ENCODE measurements at regions not wholly inside any gene's neighbourhood (a gene's known extent, or its start where the extent isn't known, plus 50 kb on each side); places are given as distances from the start of the nearest gene placed in this dataset.

DNA sequence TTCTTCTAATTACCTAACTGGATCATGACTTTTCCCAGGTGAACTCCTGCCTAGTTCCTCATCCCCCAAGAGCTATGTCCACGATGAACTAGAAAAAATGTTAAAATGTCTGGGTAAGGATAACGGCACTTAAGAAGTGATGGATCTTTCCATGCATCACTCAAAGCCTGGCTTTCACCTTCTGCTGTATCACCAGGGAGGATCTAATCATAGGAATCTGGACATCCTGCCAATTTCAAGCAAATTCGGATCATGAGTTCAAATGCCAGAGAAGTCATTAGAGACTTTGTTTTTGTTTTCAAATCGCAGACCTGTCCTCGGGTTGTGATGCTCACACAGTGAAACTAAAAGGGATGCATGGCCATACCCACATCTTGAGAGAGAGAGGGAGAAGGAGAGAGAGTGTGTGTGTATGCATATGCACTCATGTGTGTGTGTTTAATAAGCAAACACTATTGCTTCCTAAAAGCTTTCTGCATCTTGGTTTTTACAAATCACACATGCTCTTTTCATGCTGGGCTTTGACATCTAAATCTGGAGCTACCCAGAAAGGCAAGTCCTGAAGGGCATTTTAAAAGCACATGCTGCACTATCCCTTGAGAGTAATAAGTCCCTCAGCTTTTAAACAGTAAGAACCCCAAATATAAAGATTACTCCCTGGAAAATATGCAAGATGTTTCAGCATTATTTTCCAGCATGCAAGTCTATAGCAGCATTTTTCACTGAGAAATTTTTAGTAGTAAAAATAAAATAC, 524.6 kb upstream of the NOX3 start:
- Histone ChIP-seq H3K4me3 (ENCODE audit: low read length in 2 of 2) (no peak overlapping the region), H3K27me3 (ENCODE audit: control insufficient read depth in 2 of 2, insufficient read depth in 1 of 2, low read length in 1 of 2) (no peaks in the 10 kb centered on the region), H3K27ac (ENCODE audit: low read depth in 1 of 2, low read length in 1 of 2) (no peak overlapping the region), H3K9me3 (ENCODE audit: control insufficient read depth in 2 of 2, insufficient read depth in 1 of 2, low read length in 1 of 2) (no peaks in the 10 kb centered on the region), H3K4me1 (ENCODE audit: control insufficient read depth in 2 of 2, insufficient read depth in 2 of 2, low read length in 2 of 2) (no peaks in the 10 kb centered on the region), H3K36me3 (ENCODE audit: control insufficient read depth in 2 of 2, insufficient read depth in 2 of 2, low read length in 1 of 2) (no peaks in the 10 kb centered on the region)
- no peak for DNase-seq (ENCODE audit: low read depth in 6 of 9, low spot score in 9 of 9)
- WGBS, result 89% methylated on average over 5 of the region's 5 CpGs

DNA sequence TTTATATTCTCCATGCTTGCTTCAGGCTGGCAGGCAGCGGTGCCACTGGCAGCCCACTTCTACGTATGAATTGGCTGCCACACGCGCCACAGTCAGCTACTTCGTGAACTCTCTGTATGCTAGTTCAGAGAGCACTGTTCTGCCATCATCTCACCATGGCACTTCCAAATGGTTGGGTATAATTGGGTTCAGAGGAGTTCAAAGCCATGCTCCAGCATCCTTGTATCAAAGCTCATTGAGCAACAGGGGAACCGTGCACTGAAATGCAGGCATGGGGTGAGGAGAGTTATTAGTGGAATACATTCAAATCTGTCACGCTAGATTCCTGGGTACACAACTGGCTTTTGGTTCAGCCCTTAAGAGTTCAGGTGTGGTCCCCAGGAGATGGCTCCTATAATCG, 519.9 kb upstream of the NOX3 start:
- Histone ChIP-seq H3K9me3 (ENCODE audit: control insufficient read depth in 2 of 2, insufficient read depth in 1 of 2, low read length in 1 of 2) (no peaks in the 10 kb centered on the region), H3K27me3 (ENCODE audit: control insufficient read depth in 2 of 2, insufficient read depth in 1 of 2, low read length in 1 of 2) (no peaks in the 10 kb centered on the region), H3K36me3 (ENCODE audit: control insufficient read depth in 2 of 2, insufficient read depth in 2 of 2, low read length in 1 of 2) (no peaks in the 10 kb centered on the region), H3K4me1 (ENCODE audit: control insufficient read depth in 2 of 2, insufficient read depth in 2 of 2, low read length in 2 of 2) (peaks cover 0 to 4% of the 10 kb centered on the region in 2 donors), H3K27ac (ENCODE audit: low read depth in 1 of 2, low read length in 1 of 2) (no peak overlapping the region), H3K4me3 (ENCODE audit: low read length in 2 of 2) (no peak overlapping the region)
- DNase-seq (ENCODE audit: low read depth in 6 of 9, low spot score in 9 of 9), result no peak
- 98% methylated on average over 8 of the region's 8 CpGs for WGBS

DNA sequence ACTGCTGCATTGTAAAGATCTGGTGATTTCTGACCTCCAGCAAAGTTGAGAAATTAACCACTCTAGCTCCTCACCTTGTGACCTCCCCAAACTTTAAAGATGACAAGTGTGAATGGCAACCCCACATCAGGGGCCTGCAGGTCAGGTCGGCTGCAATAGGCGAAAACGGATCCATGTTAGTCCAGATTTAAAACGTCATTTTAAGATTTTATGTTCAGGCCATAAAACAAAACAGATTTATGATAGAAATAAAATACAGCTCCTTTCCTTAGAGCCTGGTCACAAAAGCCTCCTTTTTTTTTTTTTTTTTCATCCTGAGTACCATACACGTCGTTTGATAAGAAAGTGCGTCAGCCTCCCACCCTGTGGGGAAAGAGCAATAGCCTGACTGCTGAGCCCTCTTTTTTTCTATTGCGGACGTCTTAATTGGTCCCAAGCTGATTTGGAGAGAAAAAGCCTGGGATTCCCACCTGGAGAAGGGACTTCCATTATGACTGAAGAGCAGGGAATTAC, 519.2 kb upstream of the NOX3 start:
- no peaks in the 10 kb centered on the region for H3K27me3 ChIP-seq (ENCODE audit: control insufficient read depth in 2 of 2, insufficient read depth in 1 of 2, low read length in 1 of 2)

DNA sequence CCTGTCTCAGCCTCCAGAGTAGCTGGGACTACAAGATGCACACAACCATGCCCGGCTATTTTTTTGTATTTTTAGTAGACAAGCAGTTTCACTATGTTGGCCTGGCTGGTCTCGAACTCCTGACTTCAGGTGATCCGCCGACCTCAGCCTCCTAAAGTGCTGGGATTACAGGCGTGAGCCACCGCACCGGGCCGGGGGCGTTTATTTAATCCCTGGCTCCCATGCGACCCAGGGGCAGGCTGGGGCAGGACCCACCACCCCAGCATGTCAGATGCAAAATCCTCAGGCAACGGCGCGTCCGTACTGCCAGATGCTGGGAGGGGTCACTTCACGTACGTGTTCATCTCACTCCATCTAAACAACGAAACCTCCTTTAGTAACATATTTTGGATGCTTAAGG, 518.7 kb upstream of the NOX3 start:
- no peak for DNase-seq (ENCODE audit: low read depth in 6 of 9, low spot score in 9 of 9)
- no peaks in the 10 kb centered on the region for H3K36me3 ChIP-seq (ENCODE audit: control insufficient read depth in 2 of 2, insufficient read depth in 2 of 2, low read length in 1 of 2)
- no peaks in the 10 kb centered on the region for H3K27me3 ChIP-seq (ENCODE audit: control insufficient read depth in 2 of 2, insufficient read depth in 1 of 2, low read length in 1 of 2)
- 97% methylated on average over 17 of the region's 17 CpGs for WGBS
- peaks cover 0 to 4% of the 10 kb centered on the region in 2 donors for H3K4me1 ChIP-seq (ENCODE audit: control insufficient read depth in 2 of 2, insufficient read depth in 2 of 2, low read length in 2 of 2)
- H3K4me3 ChIP-seq (ENCODE audit: low read length in 2 of 2), result no peak overlapping the region
- no peaks in the 10 kb centered on the region for H3K9me3 ChIP-seq (ENCODE audit: control insufficient read depth in 2 of 2, insufficient read depth in 1 of 2, low read length in 1 of 2)
- no peak overlapping the region for H3K27ac ChIP-seq (ENCODE audit: low read depth in 1 of 2, low read length in 1 of 2)

More for the DNA sequence above, 519.2 kb upstream of the NOX3 start:
- DNase-seq (ENCODE audit: low read depth in 6 of 9, low spot score in 9 of 9), result no peak
- no peak overlapping the region for H3K27ac ChIP-seq (ENCODE audit: low read depth in 1 of 2, low read length in 1 of 2)
- WGBS, result 98% methylated on average over 9 of the region's 9 CpGs
- no peaks in the 10 kb centered on the region for H3K36me3 ChIP-seq (ENCODE audit: control insufficient read depth in 2 of 2, insufficient read depth in 2 of 2, low read length in 1 of 2)
- H3K4me1 ChIP-seq (ENCODE audit: control insufficient read depth in 2 of 2, insufficient read depth in 2 of 2, low read length in 2 of 2), result peaks cover 0 to 4% of the 10 kb centered on the region in 2 donors
- H3K4me3 ChIP-seq (ENCODE audit: low read length in 2 of 2), result no peak overlapping the region
- no peaks in the 10 kb centered on the region for H3K9me3 ChIP-seq (ENCODE audit: control insufficient read depth in 2 of 2, insufficient read depth in 1 of 2, low read length in 1 of 2)

DNA sequence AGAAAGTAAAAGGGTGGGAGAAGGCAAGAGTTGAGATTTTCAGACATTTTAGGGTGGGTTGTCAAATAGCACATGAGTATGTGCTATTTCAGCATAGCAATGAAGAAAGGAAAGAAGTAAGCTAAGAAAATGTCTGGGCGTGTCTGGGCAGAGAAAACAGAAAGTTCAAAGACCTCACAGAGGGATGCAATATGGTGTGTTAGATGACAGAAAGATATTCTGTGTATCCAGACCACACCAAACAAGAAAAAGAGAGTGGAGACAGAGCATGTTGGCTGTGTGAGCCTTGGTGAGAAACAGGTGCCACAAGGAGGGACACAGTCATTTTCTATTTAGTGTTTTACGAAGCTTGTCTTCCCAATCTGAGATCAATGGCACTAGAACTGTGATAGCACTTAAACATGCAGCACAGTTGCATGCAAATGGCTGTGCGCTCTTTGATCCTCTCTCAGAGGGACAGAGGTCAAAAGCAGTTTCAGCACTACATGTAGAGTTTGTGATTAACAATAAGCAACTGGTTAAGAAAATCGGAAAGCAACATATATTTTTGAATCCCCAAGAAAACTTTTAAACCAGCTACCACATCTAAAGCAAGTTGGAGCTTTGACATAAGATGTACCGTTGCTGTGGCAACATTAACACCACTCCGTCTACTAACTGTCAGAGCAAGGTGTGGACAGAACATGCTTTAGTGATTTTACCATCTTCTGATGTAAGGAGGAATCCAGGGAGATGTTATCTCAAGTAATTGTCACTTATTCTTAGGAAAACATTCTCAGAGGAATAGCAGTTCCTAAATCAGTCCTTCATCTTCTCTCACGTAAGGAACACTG, 515.5 kb upstream of the NOX3 start:
- DNase-seq (ENCODE audit: low read depth in 6 of 9, low spot score in 9 of 9), result peak in 2 of 9 donors; percentile 9 to 41
- no peak overlapping the region for H3K4me3 ChIP-seq (ENCODE audit: low read length in 2 of 2)
- H3K27me3 ChIP-seq (ENCODE audit: control insufficient read depth in 2 of 2, insufficient read depth in 1 of 2, low read length in 1 of 2), result no peaks in the 10 kb centered on the region
- no peaks in the 10 kb centered on the region for H3K9me3 ChIP-seq (ENCODE audit: control insufficient read depth in 2 of 2, insufficient read depth in 1 of 2, low read length in 1 of 2)
- H3K27ac ChIP-seq (ENCODE audit: low read depth in 1 of 2, low read length in 1 of 2), result no peak overlapping the region
- no peaks in the 10 kb centered on the region for H3K36me3 ChIP-seq (ENCODE audit: control insufficient read depth in 2 of 2, insufficient read depth in 2 of 2, low read length in 1 of 2)
- WGBS, result 45% methylated on average over 7 of the region's 7 CpGs
- peaks cover 0 to 4% of the 10 kb centered on the region in 2 donors for H3K4me1 ChIP-seq (ENCODE audit: control insufficient read depth in 2 of 2, insufficient read depth in 2 of 2, low read length in 2 of 2)

DNA sequence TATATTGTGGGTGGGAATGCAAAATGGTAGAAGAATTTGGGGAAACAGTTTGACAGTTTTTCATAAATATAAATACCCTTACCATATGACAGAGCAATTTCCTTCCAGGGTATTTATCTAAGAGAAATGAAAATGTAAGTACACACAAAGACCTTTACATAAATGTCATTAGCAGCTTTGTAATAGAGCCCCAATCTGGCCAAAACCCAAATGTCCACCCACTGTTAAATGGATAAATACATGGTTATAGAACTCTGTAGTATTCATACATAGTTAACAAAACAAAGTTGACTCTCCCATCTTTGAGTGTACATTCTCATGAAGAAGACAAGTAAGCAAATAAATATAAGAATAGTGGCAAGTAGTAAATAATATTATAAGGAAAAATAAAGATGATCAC, 514.8 kb upstream of the NOX3 start:
- Histone ChIP-seq H3K4me1 (ENCODE audit: control insufficient read depth in 2 of 2, insufficient read depth in 2 of 2, low read length in 2 of 2) (peaks cover 0 to 4% of the 10 kb centered on the region in 2 donors), H3K36me3 (ENCODE audit: control insufficient read depth in 2 of 2, insufficient read depth in 2 of 2, low read length in 1 of 2) (no peaks in the 10 kb centered on the region), H3K4me3 (ENCODE audit: low read length in 2 of 2) (no peak overlapping the region), H3K27ac (ENCODE audit: low read depth in 1 of 2, low read length in 1 of 2) (no peak overlapping the region), H3K27me3 (ENCODE audit: control insufficient read depth in 2 of 2, insufficient read depth in 1 of 2, low read length in 1 of 2) (no peaks in the 10 kb centered on the region), H3K9me3 (ENCODE audit: control insufficient read depth in 2 of 2, insufficient read depth in 1 of 2, low read length in 1 of 2) (no peaks in the 10 kb centered on the region)
- no peak for DNase-seq (ENCODE audit: low read depth in 6 of 9, low spot score in 9 of 9)

DNA sequence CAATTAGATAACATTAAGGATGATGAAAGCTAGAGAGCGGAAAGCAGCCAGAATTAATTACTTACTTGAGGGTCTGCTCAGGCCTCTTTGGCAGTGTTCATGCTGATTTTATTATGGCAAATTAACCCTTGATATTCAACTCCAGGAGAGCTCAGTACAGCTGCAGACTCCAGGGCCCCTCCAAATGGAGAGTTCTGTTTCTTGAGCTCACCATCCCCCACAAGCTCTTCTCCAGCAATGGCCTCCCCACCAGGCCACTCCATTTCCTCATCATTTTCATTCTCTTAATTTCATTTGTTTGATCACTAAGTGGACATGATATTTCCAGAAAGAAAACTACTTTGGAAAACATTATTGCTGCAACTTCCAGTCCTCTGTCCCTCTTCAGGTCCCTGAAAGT, 513.3 kb upstream of the NOX3 start:
- Histone ChIP-seq H3K27me3 (ENCODE audit: control insufficient read depth in 2 of 2, insufficient read depth in 1 of 2, low read length in 1 of 2) (no peaks in the 10 kb centered on the region), H3K4me3 (ENCODE audit: low read length in 2 of 2) (no peak overlapping the region), H3K36me3 (ENCODE audit: control insufficient read depth in 2 of 2, insufficient read depth in 2 of 2, low read length in 1 of 2) (no peaks in the 10 kb centered on the region), H3K27ac (ENCODE audit: low read depth in 1 of 2, low read length in 1 of 2) (no peak overlapping the region), H3K4me1 (ENCODE audit: control insufficient read depth in 2 of 2, insufficient read depth in 2 of 2, low read length in 2 of 2) (peaks cover 0 to 4% of the 10 kb centered on the region in 2 donors), H3K9me3 (ENCODE audit: control insufficient read depth in 2 of 2, insufficient read depth in 1 of 2, low read length in 1 of 2) (no peaks in the 10 kb centered on the region)
- WGBS, result 100% methylated on average over 1 of the region's 1 CpG
- no peak for DNase-seq (ENCODE audit: low read depth in 6 of 9, low spot score in 9 of 9)

DNA sequence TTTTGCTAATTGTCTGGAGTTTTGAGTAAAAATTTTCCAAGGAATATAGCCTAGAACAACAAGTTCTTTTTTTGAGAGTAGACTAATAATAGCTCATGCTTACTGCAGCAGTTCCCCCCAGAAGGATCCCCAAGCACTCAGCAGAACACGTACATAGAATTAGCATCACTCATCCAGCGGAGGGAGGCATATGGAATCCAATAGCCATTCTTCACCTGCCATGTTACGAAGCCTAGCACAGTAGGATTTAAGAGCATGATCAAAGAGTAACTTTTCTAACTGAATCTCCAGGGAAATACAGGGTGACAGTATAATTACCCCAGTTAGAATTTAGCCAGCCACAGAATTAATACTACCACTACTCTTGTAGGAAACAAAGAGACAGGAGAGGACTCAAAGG, 511.7 kb upstream of the NOX3 start:
- Histone ChIP-seq H3K4me1 (ENCODE audit: control insufficient read depth in 2 of 2, insufficient read depth in 2 of 2, low read length in 2 of 2) (peaks cover 0 to 4% of the 10 kb centered on the region in 2 donors), H3K27ac (ENCODE audit: low read depth in 1 of 2, low read length in 1 of 2) (no peak overlapping the region), H3K27me3 (ENCODE audit: control insufficient read depth in 2 of 2, insufficient read depth in 1 of 2, low read length in 1 of 2) (no peaks in the 10 kb centered on the region), H3K9me3 (ENCODE audit: control insufficient read depth in 2 of 2, insufficient read depth in 1 of 2, low read length in 1 of 2) (no peaks in the 10 kb centered on the region), H3K4me3 (ENCODE audit: low read length in 2 of 2) (no peak overlapping the region), H3K36me3 (ENCODE audit: control insufficient read depth in 2 of 2, insufficient read depth in 2 of 2, low read length in 1 of 2) (no peaks in the 10 kb centered on the region)
- WGBS, result 98% methylated on average over 3 of the region's 3 CpGs
- DNase-seq (ENCODE audit: low read depth in 6 of 9, low spot score in 9 of 9), result no peak

DNA sequence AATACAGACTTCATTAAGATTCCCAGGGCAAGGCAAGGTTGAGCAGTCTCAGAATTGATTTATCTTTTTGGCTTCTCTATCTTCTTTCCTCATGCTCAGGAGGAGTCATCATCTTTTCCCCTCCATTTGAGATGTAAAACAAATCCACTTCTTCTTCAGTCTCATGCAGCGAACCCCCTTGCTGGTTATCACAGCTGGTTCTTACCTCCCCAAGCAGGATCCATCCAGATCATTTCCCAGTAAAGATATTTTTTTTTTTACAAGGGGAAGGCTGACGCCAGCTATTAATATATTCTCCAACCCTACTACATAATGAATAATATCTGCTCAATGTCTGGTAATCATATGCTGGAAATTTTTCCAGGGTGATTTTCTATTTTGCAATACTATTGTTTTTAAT, 508.9 kb upstream of the NOX3 start:
- no peak overlapping the region for H3K4me3 ChIP-seq (ENCODE audit: low read length in 2 of 2)
- H3K27me3 ChIP-seq (ENCODE audit: control insufficient read depth in 2 of 2, insufficient read depth in 1 of 2, low read length in 1 of 2), result no peaks in the 10 kb centered on the region
- no peaks in the 10 kb centered on the region for H3K9me3 ChIP-seq (ENCODE audit: control insufficient read depth in 2 of 2, insufficient read depth in 1 of 2, low read length in 1 of 2)
- H3K4me1 ChIP-seq (ENCODE audit: control insufficient read depth in 2 of 2, insufficient read depth in 2 of 2, low read length in 2 of 2), result no peaks in the 10 kb centered on the region
- H3K36me3 ChIP-seq (ENCODE audit: control insufficient read depth in 2 of 2, insufficient read depth in 2 of 2, low read length in 1 of 2), result no peaks in the 10 kb centered on the region
- WGBS, result 96% methylated on average over 2 of the region's 2 CpGs
- H3K27ac ChIP-seq (ENCODE audit: low read depth in 1 of 2, low read length in 1 of 2), result no peak overlapping the region
- DNase-seq (ENCODE audit: low read depth in 6 of 9, low spot score in 9 of 9), result no peak
